ENCODE measurements at regions not wholly inside any gene's neighbourhood (a gene's known extent, or its start where the extent isn't known, plus 50 kb on each side); places are given as distances from the start of the nearest gene placed in this dataset.

- TF ChIP-seq HEY1 (CRISPR knock-in tag; IDR thresholded peaks at IDR 0.05; ENCODE audit: borderline replicate concordance) (no peak), SRF (CRISPR knock-in tag; IDR thresholded peaks at IDR 0.05) (no peak), NCOA4 (IDR thresholded peaks at IDR 0.05; ENCODE audit: partially characterized antibody) (no peak), RCOR1 (IDR thresholded peaks at IDR 0.05; ENCODE audit: borderline replicate concordance in 1 of 2, low read depth in 2 of 2, low read length in 2 of 2) (0 out of 4 replicates have a peak, but pooled peaks of 1 of the 2 experiments have one; percentile 14), ZNF830 (CRISPR knock-in tag; IDR thresholded peaks at IDR 0.05) (no peak), FOXK1 (CRISPR knock-in tag; IDR thresholded peaks at IDR 0.05; ENCODE audit: borderline replicate concordance) (no peak), ATF4 (CRISPR knock-in tag; IDR thresholded peaks at IDR 0.05) (peak; percentile 93), CEBPG (CRISPR knock-in tag; IDR thresholded peaks at IDR 0.05) (no peak), CEBPG (tag; conservative IDR thresholded peaks at IDR 0.05 in 1 of 2, IDR thresholded peaks at IDR 0.05 in 1 of 2) (peak; percentile 60 to 93), RBBP5 (IDR thresholded peaks at IDR 0.05; ENCODE audit: borderline replicate concordance, insufficient read depth, low read length, poor library complexity, severe bottlenecking) (no peak), SOX6 (IDR thresholded peaks at IDR 0.05) (0 out of 2 replicates have a peak, but pooled peaks have one; percentile 49), WHSC1 (IDR thresholded peaks at IDR 0.05; ENCODE audit: low read length) (no peak), MEF2D (tag; conservative IDR thresholded peaks at IDR 0.05; ENCODE audit: low read depth) (no peak), FOXA1 (IDR thresholded peaks at IDR 0.05; ENCODE audit: borderline replicate concordance) (no peak), SLC30A9 (CRISPR knock-in tag; IDR thresholded peaks at IDR 0.05) (no peak), TCF15 (CRISPR knock-in tag; IDR thresholded peaks at IDR 0.05) (no peak), ZC3H8 (IDR thresholded peaks at IDR 0.05) (no peak), GTF2F1 (IDR thresholded peaks at IDR 0.05; ENCODE audit: low read depth, low read length) (no peak), SETDB1 (IDR thresholded peaks at IDR 0.05; ENCODE audit: low read length) (no peak)
Observed at GRCh38 chr15:60115579-60116380, 111.7 kb downstream of the FOXB1 start (continued).

Measured in K562 (cell line).